ENCODE measurements at regions not wholly inside any gene's neighbourhood (a gene's known extent, or its start where the extent isn't known, plus 50 kb on each side); places are given as distances from the start of the nearest gene placed in this dataset.

- TF ChIP-seq CTCF (IDR thresholded peaks at IDR 0.05) (no peak), POLR2AphosphoS5 (IDR thresholded peaks at IDR 0.05; ENCODE audit: insufficient read depth in 1 of 2, low read depth in 1 of 2) (no peak)
These were observed 117.9 kb downstream of the COX18 start for GRCh38 chr4:72951628-72952027.
